SU-DHL-6 (cell line): ENCODE measurements at regions not wholly inside any gene's neighbourhood (a gene's known extent, or its start where the extent isn't known, plus 50 kb on each side); places are given as distances from the start of the nearest gene placed in this dataset.

Experiments
- H2AFZ ChIP-seq: fragments of 200-600 bp; sonication (generic); 2 replicates; pipeline ENCODE4 v1.6.1; 2014; ENCODE audit warnings: low read depth, mild to moderate bottlenecking, moderate library complexity, mixed read lengths, antibody characterized with exemption, low read length; ENCODE audit not compliant: severe bottlenecking
- H3F3A ChIP-seq: fragments of 200-600 bp; shearing (Covaris generic); 2 replicates; pipeline ENCODE4 v1.6.0; 2016; ENCODE audit warnings: antibody characterized with exemption, mild to moderate bottlenecking; ENCODE audit not compliant: insufficient read depth
- H3K27ac ChIP-seq: fragments of 200-600 bp; sonication (generic); 2 replicates; pipeline ENCODE4 v1.5.1; 2016; ENCODE audit warnings: low read depth, mild to moderate bottlenecking, low read length, moderate library complexity, mixed read lengths
- H3K27me3 ChIP-seq: fragments of 200-600 bp; sonication (generic), shearing (Covaris generic); 2 replicates; pipeline ENCODE4 v1.6.0; 2014; ENCODE audit warnings: mild to moderate bottlenecking, low read length
- H3K36me3 ChIP-seq: fragments of 200-600 bp; sonication (generic); 2 replicates; pipeline ENCODE4 v1.6.1; 2014; ENCODE audit warnings: mild to moderate bottlenecking, low read length, mixed read lengths
- H3K4me2 ChIP-seq: fragments of 300-600, 200-600 bp; shearing (Covaris generic), sonication (generic); 2 replicates; pipeline ENCODE4 v1.6.0; 2014; ENCODE audit warnings: low read length, low read depth, mild to moderate bottlenecking; ENCODE audit not compliant: poor library complexity, severe bottlenecking
- H3K4me3 ChIP-seq: fragments of 200-600 bp; sonication (generic); 2 replicates; pipeline ENCODE4 v1.5.1; 2014; ENCODE audit warnings: antibody characterized with exemption, low read length, mild to moderate bottlenecking, mixed read lengths; ENCODE audit not compliant: insufficient read depth, poor library complexity, severe bottlenecking
- H3K79me2 ChIP-seq: fragments of 200-600 bp; sonication (generic); 2 replicates; pipeline ENCODE4 v1.6.1; 2014; ENCODE audit warnings: mild to moderate bottlenecking, low read length, moderate library complexity; ENCODE audit not compliant: insufficient read depth
- H3K9ac ChIP-seq: fragments of 200-600 bp; sonication (generic); 2 replicates; pipeline ENCODE4 v1.7.0; 2014; ENCODE audit warnings: mild to moderate bottlenecking, low read length
- H3K9me2 ChIP-seq: fragments of 200-600 bp; sonication (generic); replicated peaks from 2 replicates; pipeline ENCODE4 v1.6.1; 2014; ENCODE audit warnings: low read length; ENCODE audit not compliant: insufficient read depth
- H3K9me3 ChIP-seq: fragments of 200-600 bp; sonication (generic); 2 replicates; pipeline ENCODE4 v1.6.1; 2014; ENCODE audit warnings: low read length, mixed read lengths; ENCODE audit not compliant: insufficient read depth
- H4K20me1 ChIP-seq: fragments of 200-600 bp; sonication (generic); 2 replicates; pipeline ENCODE4 v1.6.1; 2014; ENCODE audit warnings: low read depth, mild to moderate bottlenecking, antibody characterized with exemption, low read length, moderate library complexity, mixed read lengths
- EZH2phosphoT487 ChIP-seq: fragments of 200-600 bp; sonication (generic), shearing (Covaris generic); conservative IDR thresholded peaks from 2 replicates; pipeline ENCODE4 v1.6.1; 2018; ENCODE audit warnings: mild to moderate bottlenecking, antibody characterized with exemption, low read length, moderate library complexity, mixed read lengths
- TF ChIP-seq, protein P1 (sequence below): fragments of 200-600 bp; sonication (generic); IDR thresholded peaks from one replicate; pipeline ENCODE4 v1.5.1; 2017; ENCODE audit warnings: antibody characterized with exemption, mild to moderate bottlenecking, low read length, moderate library complexity; ENCODE audit not compliant: insufficient read depth, poor library complexity, severe bottlenecking

DNA sequence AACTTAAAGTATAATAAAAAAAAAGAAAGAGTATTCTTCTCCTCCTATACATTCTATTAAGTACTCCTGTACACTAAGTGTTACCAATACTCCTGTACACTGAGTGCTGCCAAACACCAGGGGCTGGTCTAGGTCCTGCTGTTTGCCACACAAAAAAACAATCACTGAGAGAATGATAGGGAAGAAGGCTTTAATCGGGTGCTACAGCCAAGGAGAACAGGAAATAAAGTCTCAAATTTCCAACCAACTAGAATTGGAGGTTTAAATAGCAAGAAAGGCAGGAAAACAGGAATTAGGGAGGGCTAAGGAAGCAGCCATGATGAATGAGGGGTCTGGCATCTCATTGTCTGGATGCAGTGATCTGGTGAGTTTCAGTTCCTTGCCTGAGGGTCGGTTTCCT, 239.8 kb downstream of the ZNF674 start:
- H3K9me3 ChIP-seq: no peaks in the 10 kb centered on the region
- H2AFZ ChIP-seq: no peak overlapping the region
- TF ChIP-seq EZH2phosphoT487: no peak
- TF ChIP-seq, protein P1, sequence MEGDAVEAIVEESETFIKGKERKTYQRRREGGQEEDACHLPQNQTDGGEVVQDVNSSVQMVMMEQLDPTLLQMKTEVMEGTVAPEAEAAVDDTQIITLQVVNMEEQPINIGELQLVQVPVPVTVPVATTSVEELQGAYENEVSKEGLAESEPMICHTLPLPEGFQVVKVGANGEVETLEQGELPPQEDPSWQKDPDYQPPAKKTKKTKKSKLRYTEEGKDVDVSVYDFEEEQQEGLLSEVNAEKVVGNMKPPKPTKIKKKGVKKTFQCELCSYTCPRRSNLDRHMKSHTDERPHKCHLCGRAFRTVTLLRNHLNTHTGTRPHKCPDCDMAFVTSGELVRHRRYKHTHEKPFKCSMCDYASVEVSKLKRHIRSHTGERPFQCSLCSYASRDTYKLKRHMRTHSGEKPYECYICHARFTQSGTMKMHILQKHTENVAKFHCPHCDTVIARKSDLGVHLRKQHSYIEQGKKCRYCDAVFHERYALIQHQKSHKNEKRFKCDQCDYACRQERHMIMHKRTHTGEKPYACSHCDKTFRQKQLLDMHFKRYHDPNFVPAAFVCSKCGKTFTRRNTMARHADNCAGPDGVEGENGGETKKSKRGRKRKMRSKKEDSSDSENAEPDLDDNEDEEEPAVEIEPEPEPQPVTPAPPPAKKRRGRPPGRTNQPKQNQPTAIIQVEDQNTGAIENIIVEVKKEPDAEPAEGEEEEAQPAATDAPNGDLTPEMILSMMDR: no peak
- H3K27ac ChIP-seq: no peak overlapping the region
- H3K9ac ChIP-seq: no peak overlapping the region
- H3K4me3 ChIP-seq: no peak overlapping the region
- no peaks in the 10 kb centered on the region for H3K36me3 ChIP-seq
- no peaks in the 10 kb centered on the region for H3K9me2 ChIP-seq
- no peaks in the 10 kb centered on the region for H3F3A ChIP-seq
- no peaks in the 10 kb centered on the region for H4K20me1 ChIP-seq
- no peaks in the 10 kb centered on the region for H3K27me3 ChIP-seq
- H3K4me2 ChIP-seq: no peak overlapping the region
- H3K79me2 ChIP-seq: no peaks in the 10 kb centered on the region

DNA sequence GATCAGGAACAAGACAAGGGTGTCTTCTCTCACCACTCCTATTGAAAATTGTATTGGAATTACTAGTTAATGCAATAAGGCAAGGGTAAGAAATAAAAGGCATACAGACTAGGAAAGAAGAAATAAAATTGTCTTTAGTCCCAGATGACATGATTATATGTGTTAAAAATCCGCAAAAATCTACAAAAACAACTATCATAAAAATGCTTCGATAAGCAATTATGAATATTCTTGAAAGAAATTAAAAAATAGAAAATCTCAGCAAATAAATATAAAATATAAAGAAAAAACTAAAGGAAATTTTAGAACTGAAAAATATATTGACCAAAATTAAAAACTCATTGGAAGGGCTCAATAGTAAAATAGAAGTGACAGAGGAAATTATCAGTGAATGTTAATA, 243.3 kb downstream of the ZNF674 start:
- Histone ChIP-seq H2AFZ (no peak overlapping the region), H3K79me2 (no peaks in the 10 kb centered on the region), H3K4me2 (no peak overlapping the region), H3K9ac (no peak overlapping the region), H3K27ac (no peak overlapping the region), H3K27me3 (no peaks in the 10 kb centered on the region), H3K9me2 (no peaks in the 10 kb centered on the region), H3K4me3 (no peak overlapping the region), H3F3A (no peaks in the 10 kb centered on the region), H4K20me1 (no peaks in the 10 kb centered on the region), H3K9me3 (no peaks in the 10 kb centered on the region), H3K36me3 (no peaks in the 10 kb centered on the region)
- no peak for TF ChIP-seq EZH2phosphoT487
- TF ChIP-seq, protein P1: no peak

DNA sequence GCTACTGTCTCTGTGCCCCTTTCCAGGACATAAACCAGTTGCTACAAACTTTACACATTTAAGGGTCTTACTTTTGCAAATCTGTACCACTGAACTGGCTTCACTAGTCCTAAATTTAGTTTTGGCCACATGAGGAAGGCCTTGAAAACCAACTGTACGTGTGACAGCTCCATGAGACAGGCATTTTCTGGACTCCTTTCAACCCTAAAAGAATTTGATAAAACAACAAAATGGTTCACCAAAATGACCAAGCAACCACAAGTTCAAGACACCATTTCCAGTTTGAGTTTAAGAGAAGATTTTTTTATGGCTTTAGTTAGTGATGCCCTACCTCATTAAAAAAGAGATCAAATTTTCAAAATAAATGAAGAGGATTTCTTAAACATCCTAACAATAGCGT, 246.4 kb downstream of the ZNF674 start:
- Histone ChIP-seq H4K20me1 (no peaks in the 10 kb centered on the region), H3K9me2 (no peaks in the 10 kb centered on the region), H3K9me3 (no peaks in the 10 kb centered on the region), H3K79me2 (no peaks in the 10 kb centered on the region), H3K36me3 (no peaks in the 10 kb centered on the region), H3K27me3 (no peaks in the 10 kb centered on the region), H3K4me3 (no peak overlapping the region), H3K9ac (no peak overlapping the region), H3K4me2 (no peak overlapping the region), H3K27ac (no peak overlapping the region), H2AFZ (no peak overlapping the region), H3F3A (no peaks in the 10 kb centered on the region)
- TF ChIP-seq, protein P1: no peak
- no peak for TF ChIP-seq EZH2phosphoT487
